HCT116 (cell line): ENCODE measurements at regions not wholly inside any gene's neighbourhood (a gene's known extent, or its start where the extent isn't known, plus 50 kb on each side); places are given as distances from the start of the nearest gene placed in this dataset.

Experiments used
- ATAC-seq: fragments of 200-7000 bp; cut with Tn5 transposase; 2 replicates; pipeline ENCODE4 v1.9.1; 2020; ENCODE audit warnings: mild to moderate bottlenecking, moderate library complexity
- BruUV-seq: library from RNA; stranded (reverse); fragments of 400-500 nt; replicated peaks from 2 replicates; lab custom pipeline; 2021; lab: Mats Ljungman, UMichigan
- CTCF ChIA-PET: fragments of 300-600 bp; sonication (Branson Sonifier 250); formaldehyde crosslinking; loops from one replicate; lab custom pipeline; 2021; ENCODE audit warnings: antibody characterized with exemption; lab: Charles Lee
- POLR2A ChIA-PET: fragments of 300-600, 350-600 bp; sonication (Branson Sonifier 250); formaldehyde crosslinking; loops from one replicate; lab custom pipeline; 2021; ENCODE audit warnings: antibody characterized with exemption; lab: Charles Lee
- RAD21 ChIA-PET, 2 experiments: fragments of 300-600 bp; sonication (Branson Sonifier 250); formaldehyde crosslinking; loops; one replicate each; lab custom pipeline; 2023; ENCODE audit warnings: low total read pairs in 2 of 2; ENCODE audit not compliant: uncharacterized antibody in 2 of 2, unreplicated experiment in 2 of 2, low non-redundant PET in 1 of 2; lab: Charles Lee
- DNase-seq: peaks from one replicate; pipeline ENCODE4 v3.0.0-alpha.2; 2010; ENCODE audit warnings: low read depth, low spot score
- H2AFZ ChIP-seq: fragments of 200-600 bp; shearing (Covaris generic), sonication (generic); 2 replicates; pipeline ENCODE4 v1.6.1; 2017; ENCODE audit warnings: low read depth, mixed run types, mixed read lengths, antibody characterized with exemption, low read length; ENCODE audit not compliant: poor library complexity, severe bottlenecking
- H3K27ac ChIP-seq: 2 replicates; pipeline ENCODE4 v1.5.1; 2012; ENCODE audit warnings: low read depth, low read length
- H3K27me3 ChIP-seq: fragments of 200-600 bp; sonication (generic); 2 replicates; pipeline ENCODE4 v1.6.1; 2016; ENCODE audit warnings: mixed run types, low read length, mixed read lengths; ENCODE audit not compliant: insufficient read depth
- H3K36me3 ChIP-seq, 2 experiments: fragments of 200-500 bp in 1 of 2; fragments of 200-600 bp in 1 of 2; sonication (Bioruptor generic) in 1 of 2; sonication (generic) in 1 of 2; 2 replicates each; pipeline versions ENCODE4 v1.5.1 to v1.6.1; 2014 to 2016; ENCODE audit warnings: low read length in 2 of 2, inconsistent platforms in 1 of 2, mixed read lengths in 1 of 2, mixed run types in 1 of 2; ENCODE audit not compliant: insufficient read depth in 2 of 2, control insufficient read depth in 1 of 2
- H3K4me1 ChIP-seq, 2 experiments: fragments of 200-600 bp in 1 of 2; sonication (generic) in 1 of 2; 2 replicates each; pipeline versions ENCODE4 v1.5.1 to v1.6.1; 2012 to 2017; ENCODE audit warnings: low read length in 2 of 2, inconsistent platforms in 1 of 2, mild to moderate bottlenecking in 1 of 2, mixed read lengths in 1 of 2, mixed run types in 1 of 2, moderate library complexity in 1 of 2; ENCODE audit not compliant: insufficient read depth in 2 of 2, control insufficient read depth in 1 of 2
- H3K4me2 ChIP-seq: fragments of 200-600 bp; sonication (generic); 2 replicates; pipeline ENCODE4 v1.6.1; 2017; ENCODE audit warnings: mixed run types, low read length, mixed read lengths
- H3K4me3 ChIP-seq, 2 experiments: fragments of 200-600 bp in 1 of 2; sonication (generic) in 1 of 2; replicated peaks in 1 of 2; 2 replicates each; pipeline ENCODE4 v1.5.1; 2011 to 2016; ENCODE audit warnings: low read length in 2 of 2, control low read depth in 1 of 2, low read depth in 1 of 2, mild to moderate bottlenecking in 1 of 2, mixed read lengths in 1 of 2, mixed run types in 1 of 2
- H3K79me2 ChIP-seq: fragments of 200-600 bp; sonication (generic); 2 replicates; pipeline ENCODE4 v1.6.1; 2017; ENCODE audit warnings: mild to moderate bottlenecking, mixed run types, low read length, moderate library complexity, mixed read lengths; ENCODE audit not compliant: insufficient read depth
- H3K9ac ChIP-seq: fragments of 200-600 bp; sonication (generic); 2 replicates; pipeline ENCODE4 v1.6.1; 2016; ENCODE audit warnings: low read length, mixed read lengths
- H3K9me2 ChIP-seq: fragments of 200-600 bp; sonication (generic), shearing (Covaris generic); 2 replicates; pipeline ENCODE4 v1.6.1; 2017; ENCODE audit warnings: mixed run types, mild to moderate bottlenecking, moderate library complexity; ENCODE audit not compliant: insufficient read depth
- H3K9me3 ChIP-seq, 2 experiments: fragments of 200-500 bp in 1 of 2; fragments of 200-600 bp in 1 of 2; sonication (Bioruptor generic) in 1 of 2; sonication (generic) in 1 of 2; 2 replicates each; pipeline ENCODE4 v1.6.1; 2014 to 2017; ENCODE audit warnings: low read length in 2 of 2, mixed read lengths in 2 of 2, inconsistent platforms in 1 of 2, low read depth in 1 of 2, mild to moderate bottlenecking in 1 of 2, mixed run types in 1 of 2, moderate library complexity in 1 of 2; ENCODE audit not compliant: control insufficient read depth in 1 of 2, insufficient read depth in 1 of 2
- H4K20me1 ChIP-seq: fragments of 200-600 bp; sonication (generic), shearing (Covaris generic); 2 replicates; pipeline ENCODE4 v1.6.1; 2017; ENCODE audit warnings: mixed run types, mild to moderate bottlenecking, moderate library complexity; ENCODE audit not compliant: insufficient read depth
- CBX3 ChIP-seq: IDR thresholded peaks from 2 replicates; pipeline ENCODE4 v1.6.1; 2012; ENCODE audit warnings: low read depth
- EGR1 ChIP-seq: IDR thresholded peaks from 2 replicates; pipeline ENCODE4 v1.6.1; 2012; ENCODE audit warnings: low read depth
- ELF1 ChIP-seq: IDR thresholded peaks from 2 replicates; pipeline ENCODE4 v1.6.1; 2012; ENCODE audit warnings: low read depth, borderline replicate concordance
- JUND ChIP-seq: IDR thresholded peaks from 2 replicates; pipeline ENCODE4 v1.6.1; 2012
- POLR2A ChIP-seq: IDR thresholded peaks from 2 replicates; pipeline ENCODE4 v1.7.0; 2011; ENCODE audit warnings: borderline replicate concordance; ENCODE audit not compliant: insufficient read depth, insufficient read length; ENCODE audit errors: extremely low read depth
- REST ChIP-seq: IDR thresholded peaks from 2 replicates; pipeline ENCODE4 v1.6.1; 2012; ENCODE audit warnings: low read depth
- intact Hi-C: fragments of 100-400 bp; cut with micrococcal nuclease; formaldehyde crosslinking; loops from 2 replicates; pipeline ENCODE4 v1.10.0; 2022
- TF ChIP-seq, protein P1 (sequence below): IDR thresholded peaks from 2 replicates; pipeline ENCODE4 v1.6.1; 2012

DNA sequence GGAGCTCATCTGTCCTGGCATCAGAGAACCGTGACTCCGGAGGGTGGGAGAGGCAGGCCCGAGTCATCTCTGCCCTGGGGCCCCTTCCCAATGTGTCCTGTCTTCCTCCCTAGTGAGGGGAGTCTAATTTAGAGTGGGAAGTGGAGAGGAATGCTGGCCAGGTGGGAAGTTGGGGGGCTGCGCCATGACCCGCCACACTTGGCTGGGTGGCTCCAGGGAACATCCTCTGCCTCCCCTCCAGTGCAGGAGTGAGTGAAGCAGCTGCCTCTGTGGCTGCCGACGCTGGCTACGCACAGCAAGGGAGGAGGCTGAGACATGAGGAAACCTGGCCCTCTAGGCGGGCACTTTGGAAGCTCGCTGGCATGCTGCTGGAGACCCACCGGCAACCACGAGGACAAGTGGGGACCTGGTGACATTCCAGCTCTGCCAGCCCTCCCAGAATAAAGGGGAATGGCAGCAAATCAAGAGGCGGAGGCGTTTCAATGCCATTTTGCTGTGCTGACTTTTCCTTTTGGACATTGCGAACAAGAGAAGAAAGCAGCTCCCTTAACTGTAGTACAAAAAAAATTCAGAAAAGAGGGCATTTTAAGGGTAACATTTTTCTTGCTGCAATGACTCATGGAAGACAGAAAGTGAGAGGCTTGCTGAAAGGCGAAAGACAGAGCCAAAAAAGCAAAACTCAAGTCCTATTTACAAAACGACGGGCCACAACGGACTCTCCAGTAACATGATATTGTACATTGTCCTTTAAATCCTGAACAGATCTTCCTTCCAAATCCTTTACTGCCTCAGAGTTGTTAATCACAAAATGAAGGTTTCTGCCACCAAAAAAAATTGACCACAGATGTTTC, 121.2 kb upstream of the PITRM1 start:
- no peak overlapping the region for H3K4me2 ChIP-seq
- ChIA-PET POLR2A (no interaction called here), CTCF (no interaction called here), RAD21 (no interaction called here)
- H3K27me3 ChIP-seq: peaks cover 3% of the 10 kb centered on the region; the same call in 1 of the 2 replicates
- no peaks in the 10 kb centered on the region for H4K20me1 ChIP-seq
- no TSS peak for BruUV-seq
- TF ChIP-seq REST (no peak), ELF1 (no peak), CBX3 (no peak), POLR2A (no peak), JUND (no peak), EGR1 (no peak)
- TF ChIP-seq, protein P1, sequence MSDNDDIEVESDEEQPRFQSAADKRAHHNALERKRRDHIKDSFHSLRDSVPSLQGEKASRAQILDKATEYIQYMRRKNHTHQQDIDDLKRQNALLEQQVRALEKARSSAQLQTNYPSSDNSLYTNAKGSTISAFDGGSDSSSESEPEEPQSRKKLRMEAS: no peak
- H3K36me3 ChIP-seq: no peaks in the 10 kb centered on the region
- intact Hi-C loops: no loop called here
- no peaks in the 10 kb centered on the region for H3K4me1 ChIP-seq
- H3K9ac ChIP-seq: no peak overlapping the region
- no peak overlapping the region for H3K4me3 ChIP-seq
- no peaks in the 10 kb centered on the region for H3K9me2 ChIP-seq
- H2AFZ ChIP-seq: no peak overlapping the region
- DNase-seq: no peak
- H3K9me3 ChIP-seq: no peaks in the 10 kb centered on the region
- no peaks in the 10 kb centered on the region for H3K79me2 ChIP-seq
- no peak overlapping the region for H3K27ac ChIP-seq
- no peak for ATAC-seq
